ENCODE measurements at regions not wholly inside any gene's neighbourhood (a gene's known extent, or its start where the extent isn't known, plus 50 kb on each side); places are given as distances from the start of the nearest gene placed in this dataset.

DNA sequence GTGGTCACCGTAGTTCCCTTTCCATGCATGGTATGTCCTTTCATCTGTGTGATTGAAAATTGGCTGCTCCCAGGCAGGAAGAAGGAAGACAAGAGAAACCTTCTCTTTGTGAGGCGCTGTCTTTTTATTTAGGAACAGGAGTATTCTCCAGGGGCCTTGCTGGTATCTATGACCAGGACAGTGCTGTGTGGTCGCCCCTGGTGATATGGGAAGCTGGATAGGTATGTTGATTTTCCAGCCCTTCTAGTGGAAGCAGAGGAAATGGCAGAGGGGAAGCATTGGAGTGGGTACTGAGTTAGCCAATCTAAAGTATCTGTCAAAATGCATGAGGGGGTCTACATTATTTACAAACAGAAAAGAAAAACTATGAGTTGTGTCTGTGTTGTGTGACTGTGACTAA is 226.6 kb downstream of the MTX2 start:
- intact Hi-C loops (cut with micrococcal nuclease; ENCODE audit: unreplicated experiment) = no loop called here
- Mint-ChIP-seq H3K4me3 (ENCODE audit: low read depth, unreplicated experiment) (no peak overlapping the region), H3K36me3 (ENCODE audit: insufficient read depth, unreplicated experiment) (no peaks in the 10 kb centered on the region), H3K9me3 (ENCODE audit: low read depth, unreplicated experiment) (no peaks in the 10 kb centered on the region), H3K4me1 (ENCODE audit: low read depth, unreplicated experiment) (no peaks in the 10 kb centered on the region), H3K27ac (ENCODE audit: unreplicated experiment) (no peak overlapping the region), H3K27me3 (ENCODE audit: unreplicated experiment) (no peaks in the 10 kb centered on the region)
- no peak for DNase-seq
- TF ChIP-seq, protein P1, sequence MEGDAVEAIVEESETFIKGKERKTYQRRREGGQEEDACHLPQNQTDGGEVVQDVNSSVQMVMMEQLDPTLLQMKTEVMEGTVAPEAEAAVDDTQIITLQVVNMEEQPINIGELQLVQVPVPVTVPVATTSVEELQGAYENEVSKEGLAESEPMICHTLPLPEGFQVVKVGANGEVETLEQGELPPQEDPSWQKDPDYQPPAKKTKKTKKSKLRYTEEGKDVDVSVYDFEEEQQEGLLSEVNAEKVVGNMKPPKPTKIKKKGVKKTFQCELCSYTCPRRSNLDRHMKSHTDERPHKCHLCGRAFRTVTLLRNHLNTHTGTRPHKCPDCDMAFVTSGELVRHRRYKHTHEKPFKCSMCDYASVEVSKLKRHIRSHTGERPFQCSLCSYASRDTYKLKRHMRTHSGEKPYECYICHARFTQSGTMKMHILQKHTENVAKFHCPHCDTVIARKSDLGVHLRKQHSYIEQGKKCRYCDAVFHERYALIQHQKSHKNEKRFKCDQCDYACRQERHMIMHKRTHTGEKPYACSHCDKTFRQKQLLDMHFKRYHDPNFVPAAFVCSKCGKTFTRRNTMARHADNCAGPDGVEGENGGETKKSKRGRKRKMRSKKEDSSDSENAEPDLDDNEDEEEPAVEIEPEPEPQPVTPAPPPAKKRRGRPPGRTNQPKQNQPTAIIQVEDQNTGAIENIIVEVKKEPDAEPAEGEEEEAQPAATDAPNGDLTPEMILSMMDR (IDR thresholded peaks at IDR 0.05; ENCODE audit: unreplicated experiment) = no peak
- CTCF ChIA-PET = no interaction called here
- BruUV-seq (replicated peaks) = no TSS peak

GRCh38 chr2:176496761-176497160 is 227.5 kb downstream of the MTX2 start:
- no peak overlapping the region for H3K27ac Mint-ChIP-seq (ENCODE audit: unreplicated experiment)
- no peaks in the 10 kb centered on the region for H3K4me1 Mint-ChIP-seq (ENCODE audit: low read depth, unreplicated experiment)
- no peaks in the 10 kb centered on the region for H3K9me3 Mint-ChIP-seq (ENCODE audit: low read depth, unreplicated experiment)
- DNase-seq = no peak
- intact Hi-C loops (cut with micrococcal nuclease; ENCODE audit: unreplicated experiment) = no loop called here
- TF ChIP-seq, protein P1 (IDR thresholded peaks at IDR 0.05; ENCODE audit: unreplicated experiment) = no peak
- no peaks in the 10 kb centered on the region for H3K27me3 Mint-ChIP-seq (ENCODE audit: unreplicated experiment)
- no TSS peak for BruUV-seq (replicated peaks)
- CTCF ChIA-PET = no interaction called here
- no peaks in the 10 kb centered on the region for H3K36me3 Mint-ChIP-seq (ENCODE audit: insufficient read depth, unreplicated experiment)
- no peak overlapping the region for H3K4me3 Mint-ChIP-seq (ENCODE audit: low read depth, unreplicated experiment)

GRCh38 chr2:176500901-176501300 is 231.7 kb downstream of the MTX2 start:
- CTCF ChIA-PET = no interaction called here
- TF ChIP-seq, protein P1 (IDR thresholded peaks at IDR 0.05; ENCODE audit: unreplicated experiment) = no peak
- Mint-ChIP-seq H3K36me3 (ENCODE audit: insufficient read depth, unreplicated experiment) (no peaks in the 10 kb centered on the region), H3K27me3 (ENCODE audit: unreplicated experiment) (no peaks in the 10 kb centered on the region), H3K4me3 (ENCODE audit: low read depth, unreplicated experiment) (no peak overlapping the region), H3K4me1 (ENCODE audit: low read depth, unreplicated experiment) (no peaks in the 10 kb centered on the region), H3K27ac (ENCODE audit: unreplicated experiment) (no peak overlapping the region), H3K9me3 (ENCODE audit: low read depth, unreplicated experiment) (no peaks in the 10 kb centered on the region)
- BruUV-seq (replicated peaks) = no TSS peak
- no peak for DNase-seq
- intact Hi-C loops (cut with micrococcal nuclease; ENCODE audit: unreplicated experiment) = no loop called here

DNA sequence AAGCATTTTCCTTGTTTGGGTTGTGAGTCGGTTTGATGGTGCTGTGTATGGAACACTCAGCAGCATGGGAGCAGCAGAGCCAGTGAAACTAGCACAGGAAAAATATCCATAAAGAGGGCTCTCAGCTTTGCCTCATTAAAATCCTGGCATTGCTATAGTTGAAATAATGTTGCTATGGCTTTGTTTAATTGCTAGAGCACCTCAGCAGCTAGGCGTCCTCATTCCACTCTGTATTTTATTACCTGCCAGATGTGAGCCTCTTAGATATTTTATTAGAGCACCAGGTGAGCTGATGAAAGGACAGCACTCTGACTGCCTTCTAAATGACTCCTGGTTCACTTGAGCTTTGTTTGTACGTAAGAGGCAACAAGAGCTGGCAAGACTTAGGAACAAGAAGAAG is 232.4 kb downstream of the MTX2 start:
- DNase-seq = no peak
- BruUV-seq (replicated peaks) = no TSS peak
- Mint-ChIP-seq H3K4me3 (ENCODE audit: low read depth, unreplicated experiment) (no peak overlapping the region), H3K4me1 (ENCODE audit: low read depth, unreplicated experiment) (no peaks in the 10 kb centered on the region), H3K9me3 (ENCODE audit: low read depth, unreplicated experiment) (no peaks in the 10 kb centered on the region), H3K27me3 (ENCODE audit: unreplicated experiment) (no peaks in the 10 kb centered on the region), H3K27ac (ENCODE audit: unreplicated experiment) (no peak overlapping the region), H3K36me3 (ENCODE audit: insufficient read depth, unreplicated experiment) (no peaks in the 10 kb centered on the region)
- TF ChIP-seq, protein P1 (IDR thresholded peaks at IDR 0.05; ENCODE audit: unreplicated experiment) = no peak
- intact Hi-C loops (cut with micrococcal nuclease; ENCODE audit: unreplicated experiment) = no loop called here
- CTCF ChIA-PET = no interaction called here

- Mint-ChIP-seq H3K27me3 (ENCODE audit: unreplicated experiment) (no peaks in the 10 kb centered on the region), H3K36me3 (ENCODE audit: insufficient read depth, unreplicated experiment) (no peaks in the 10 kb centered on the region), H3K9me3 (ENCODE audit: low read depth, unreplicated experiment) (no peaks in the 10 kb centered on the region), H3K4me1 (ENCODE audit: low read depth, unreplicated experiment) (peaks cover 6% of the 10 kb centered on the region), H3K27ac (ENCODE audit: unreplicated experiment) (no peak overlapping the region), H3K4me3 (ENCODE audit: low read depth, unreplicated experiment) (no peak overlapping the region)
- no TSS peak for BruUV-seq (replicated peaks)
- no peak for DNase-seq
- TF ChIP-seq, protein P1 (IDR thresholded peaks at IDR 0.05; ENCODE audit: unreplicated experiment) = no peak
- CTCF ChIA-PET = no interaction called here
- intact Hi-C loops (cut with micrococcal nuclease; ENCODE audit: unreplicated experiment) = no loop called here
Observed at GRCh38 chr2:176502619-176503018, 233.4 kb downstream of the MTX2 start.

All from Calu3 (cell line).